GM21786 (cell line): ENCODE measurements at regions not wholly inside any gene's neighbourhood (a gene's known extent, or its start where the extent isn't known, plus 50 kb on each side); places are given as distances from the start of the nearest gene placed in this dataset.

ENCODE experiments used
- ATAC-seq: cut with Tn5 transposase; IDR thresholded peaks from one replicate; pipeline ENCODE4 v1.9.1; 2021; ENCODE audit not compliant: unreplicated experiment

DNA sequence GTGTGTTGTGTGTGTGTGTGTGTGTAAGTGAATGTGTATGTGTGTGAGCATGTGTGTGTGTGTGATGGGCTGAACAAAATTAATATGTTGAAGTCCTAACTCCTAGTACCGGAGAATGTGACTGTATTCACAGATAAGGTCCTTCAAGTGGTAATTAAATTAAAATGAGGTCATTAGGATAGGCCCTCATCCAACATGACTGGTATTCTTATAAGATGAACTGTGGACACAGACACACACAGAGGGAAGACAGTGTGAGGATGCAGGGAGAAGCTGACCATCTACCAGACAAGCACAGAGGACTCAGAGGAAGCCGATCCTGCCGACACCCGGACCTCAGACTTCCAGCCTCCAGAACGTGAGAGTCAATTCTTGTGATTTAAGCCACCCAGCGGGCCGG lies 91.2 kb upstream of the PGBD5 start:
- no peak for ATAC-seq

DNA sequence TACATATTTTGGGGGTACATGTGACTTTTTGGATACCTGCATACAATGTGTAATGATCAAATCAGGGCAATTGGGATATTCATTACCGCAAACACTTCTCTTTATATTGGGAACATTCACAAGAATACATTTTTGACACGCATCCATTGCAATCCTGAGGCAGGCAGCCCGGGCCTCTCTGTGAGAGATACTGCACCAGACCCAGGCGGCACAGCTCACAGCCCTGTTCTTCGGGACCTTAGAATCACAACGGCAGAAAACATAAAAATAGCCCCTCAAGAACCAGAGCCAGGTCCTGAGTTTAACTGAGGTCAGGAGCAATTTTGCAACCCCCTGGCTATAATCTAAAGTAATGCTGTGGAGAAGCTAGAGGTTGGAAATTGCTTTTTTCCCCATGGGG lies 90.8 kb upstream of the PGBD5 start:
- no peak for ATAC-seq

DNA sequence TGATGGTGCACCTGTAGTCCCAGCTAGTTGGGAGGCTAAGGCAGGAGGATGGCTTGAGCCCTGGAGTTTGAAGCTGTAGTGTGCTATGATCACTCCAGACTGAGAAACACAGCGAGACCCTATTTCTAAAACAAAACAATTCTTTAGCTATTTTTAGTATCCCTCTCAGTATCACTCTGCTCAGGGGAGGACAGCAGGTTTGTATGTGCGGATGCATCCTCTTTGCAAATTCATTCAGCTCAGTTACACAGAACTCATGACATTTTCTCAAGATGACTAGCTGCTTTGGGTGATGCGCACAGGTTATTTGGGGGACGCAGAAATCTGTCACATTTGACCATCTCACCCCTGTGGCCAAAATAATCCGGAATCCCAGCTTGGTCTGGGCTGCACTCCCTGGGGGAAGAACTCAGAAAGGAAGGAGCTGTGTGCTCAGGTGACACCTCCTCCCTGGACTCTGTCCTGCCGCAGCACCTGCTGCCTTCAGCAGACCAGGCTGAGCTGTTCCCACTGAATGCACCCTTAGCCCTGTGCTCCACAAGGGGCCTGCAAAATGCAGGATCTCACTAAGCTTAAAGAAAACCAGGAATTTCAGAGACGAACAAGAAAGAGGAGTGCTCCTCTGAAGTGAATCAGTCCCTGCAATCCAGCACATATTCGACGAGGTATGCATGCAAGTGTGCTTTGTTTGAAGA lies 89.5 kb upstream of the PGBD5 start:
- ATAC-seq, result no peak

DNA sequence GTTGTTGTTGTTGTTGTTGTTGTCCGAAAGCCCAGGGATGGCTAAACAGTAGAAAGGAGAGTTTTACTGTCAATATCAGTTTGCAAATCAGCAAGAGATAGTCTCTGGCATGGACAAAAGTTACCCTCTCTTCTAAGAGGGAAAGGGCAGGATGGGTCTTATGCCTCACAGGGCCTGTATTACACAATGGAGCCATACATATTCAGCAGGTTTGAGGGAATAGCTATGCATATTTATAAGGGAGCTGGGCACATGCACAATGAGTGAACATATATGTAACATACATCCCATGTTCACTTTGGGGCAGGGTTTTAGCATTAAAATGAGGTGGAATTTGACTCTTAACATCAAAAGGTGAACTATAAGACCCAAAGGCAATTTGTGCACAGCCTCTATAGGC lies 84.4 kb upstream of the PGBD5 start:
- ATAC-seq, result no peak

DNA sequence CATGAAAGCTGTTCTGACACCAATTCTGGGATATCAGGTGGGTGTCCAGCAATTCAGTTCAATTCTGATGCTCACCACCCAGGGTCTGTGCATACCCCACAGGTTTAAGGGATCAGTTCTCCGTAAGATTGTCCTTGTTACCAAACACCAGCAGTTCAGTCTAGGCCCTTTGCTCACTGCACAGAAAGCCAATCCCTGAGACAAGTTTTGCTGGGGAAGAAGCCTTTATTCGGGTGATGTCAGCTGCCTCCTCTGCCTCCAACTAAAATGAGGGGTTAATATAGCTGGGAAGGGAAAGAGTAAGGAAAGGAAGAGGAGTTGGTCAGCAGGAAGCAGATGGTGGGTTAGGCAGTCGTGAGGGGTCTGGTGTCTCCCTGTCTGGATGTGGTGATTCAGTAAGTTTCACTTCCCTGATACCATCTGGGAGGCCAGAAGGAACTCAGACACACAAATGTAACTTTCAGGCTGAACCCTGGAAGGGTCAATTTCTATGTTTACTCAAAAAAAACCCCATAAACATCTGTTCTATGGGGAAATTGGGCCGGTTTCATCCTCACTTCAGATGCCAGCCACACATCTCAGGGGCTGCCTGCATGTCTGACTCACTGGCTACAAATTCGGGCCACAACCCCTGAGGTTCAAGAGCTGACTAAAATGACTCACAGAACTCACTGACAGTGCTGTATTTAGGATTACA lies 83.3 kb upstream of the PGBD5 start:
- ATAC-seq, result peak; percentile 57

DNA sequence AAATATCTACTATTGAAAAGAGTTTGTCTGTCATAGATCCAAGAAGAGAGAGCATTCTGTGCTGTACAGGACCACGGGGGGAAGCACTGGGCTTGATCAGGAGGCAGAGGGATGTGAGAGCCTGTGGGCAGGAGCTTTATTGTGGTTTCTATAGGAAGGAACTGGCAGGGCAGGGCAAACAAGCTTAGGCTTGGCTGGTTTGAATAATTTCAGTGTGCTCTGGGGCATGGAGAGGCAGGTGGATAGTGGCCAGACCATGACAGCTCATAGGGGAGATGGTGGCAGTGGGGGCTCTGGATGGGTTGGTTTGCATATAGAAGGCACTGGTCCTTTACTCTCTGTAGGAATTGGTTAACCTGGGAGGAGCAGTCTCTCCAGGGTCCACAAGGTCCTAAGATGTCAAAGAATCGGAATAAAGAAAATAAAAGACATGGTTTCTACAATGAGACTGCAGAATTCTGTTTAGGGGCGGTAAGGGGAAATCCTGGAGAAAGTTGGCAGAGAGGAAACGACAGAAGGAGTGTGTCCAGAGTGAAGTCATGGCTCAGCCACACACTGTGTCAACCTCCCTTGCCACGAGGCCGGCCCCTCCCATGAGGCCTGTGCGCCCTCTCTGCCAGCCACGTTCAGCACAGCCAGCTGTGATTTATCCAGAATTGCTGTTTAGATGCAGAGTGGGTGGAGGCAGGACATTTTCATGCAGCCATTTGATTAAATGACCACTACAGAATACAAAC lies 81.7 kb upstream of the PGBD5 start:
- ATAC-seq, result no peak

DNA sequence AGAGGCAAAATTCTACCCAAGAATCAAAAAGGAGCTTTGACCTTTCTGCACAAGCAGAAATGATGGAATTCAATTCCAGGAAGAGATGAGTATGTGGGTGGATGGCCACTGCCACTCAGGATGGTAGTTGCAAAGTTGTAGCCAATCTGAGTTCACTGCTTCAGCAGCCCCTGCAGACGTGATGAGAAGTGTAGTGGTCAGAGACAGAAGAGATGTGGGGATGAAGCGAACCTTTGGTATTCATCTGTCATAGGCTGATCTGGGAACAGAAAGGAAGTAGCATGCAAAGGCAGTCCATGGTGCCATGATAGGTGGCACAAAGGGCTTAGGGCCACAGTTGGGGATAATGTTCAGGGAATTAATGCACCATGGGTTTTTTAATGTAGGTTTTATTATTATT lies 81.1 kb upstream of the PGBD5 start:
- ATAC-seq, result no peak

DNA sequence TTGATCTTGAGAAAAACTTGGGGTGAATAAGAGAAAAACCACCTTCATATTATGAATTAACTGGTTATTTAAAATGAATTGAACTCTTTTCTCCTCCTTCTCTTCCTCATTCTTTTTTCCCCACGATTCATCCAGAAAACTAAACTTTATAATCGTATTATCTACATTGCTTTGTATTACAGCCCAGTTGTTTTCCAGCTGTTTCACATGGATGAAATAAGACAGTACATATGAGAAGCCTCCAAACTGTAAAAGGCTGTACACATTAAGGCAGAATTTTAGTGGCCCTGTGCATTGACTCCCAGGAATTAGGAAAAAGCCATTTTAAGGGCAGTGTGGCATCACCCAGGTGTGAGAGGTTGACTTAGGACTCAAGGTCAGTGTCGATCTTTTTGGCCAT lies 80.3 kb upstream of the PGBD5 start:
- no peak for ATAC-seq

DNA sequence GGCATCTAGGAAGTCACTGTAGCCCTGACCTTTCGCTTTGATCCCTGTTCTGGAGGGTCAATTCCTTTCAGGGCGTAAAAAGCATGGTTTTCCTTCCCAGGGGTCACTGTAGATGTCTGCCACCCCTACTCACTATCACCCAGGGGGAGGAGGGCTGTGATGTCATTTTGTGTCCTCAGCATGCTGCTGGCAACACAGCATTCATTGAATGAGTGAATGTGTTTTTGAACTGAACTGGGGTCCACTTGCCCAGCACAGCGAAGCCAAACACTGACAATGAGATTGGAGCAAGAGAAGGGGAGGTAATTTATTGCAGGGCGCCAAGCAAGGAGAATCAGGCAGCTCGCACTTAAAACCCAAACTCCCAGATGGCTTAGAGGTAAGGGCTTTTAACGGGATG lies 78.2 kb upstream of the PGBD5 start:
- ATAC-seq, result no peak

DNA sequence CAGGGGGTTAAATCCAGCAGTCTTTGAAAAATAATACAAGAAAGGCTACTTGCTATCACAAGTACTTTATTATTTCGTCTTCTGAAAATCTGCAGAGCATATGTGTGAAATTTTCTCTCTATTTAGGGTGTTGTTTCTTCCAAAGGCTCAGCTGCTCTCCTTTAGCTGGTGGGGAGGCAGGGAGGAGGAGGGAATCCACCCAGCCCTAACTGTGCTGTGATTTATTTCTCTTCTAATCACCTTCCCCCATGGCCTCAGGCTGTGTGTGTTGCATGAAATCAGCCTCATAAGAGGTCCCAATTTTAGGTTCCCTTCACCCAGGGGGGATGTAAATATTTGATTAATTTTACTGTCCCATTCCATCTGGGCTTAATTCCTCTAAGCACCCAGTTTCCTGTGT lies 77.6 kb upstream of the PGBD5 start:
- ATAC-seq, result no peak

DNA sequence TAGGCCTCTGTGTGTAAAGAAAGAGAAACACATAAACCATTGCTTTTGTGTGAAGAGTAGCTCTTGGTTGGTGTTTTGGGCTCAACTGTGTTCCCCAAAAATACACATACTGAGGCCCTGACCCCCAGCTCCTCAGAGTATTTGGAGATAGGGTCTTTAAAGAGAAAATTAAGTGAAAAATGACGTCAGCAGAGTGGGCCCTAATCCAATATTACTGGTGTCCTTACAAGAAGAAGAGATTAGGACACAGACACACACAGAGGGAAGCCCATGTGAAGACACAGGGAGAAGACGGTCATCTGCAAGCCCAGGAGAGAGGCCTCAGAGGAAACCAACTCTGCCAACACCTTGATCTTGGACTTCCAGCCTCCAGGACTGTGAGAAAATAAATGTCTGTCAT lies 76.9 kb upstream of the PGBD5 start:
- ATAC-seq, result no peak

DNA sequence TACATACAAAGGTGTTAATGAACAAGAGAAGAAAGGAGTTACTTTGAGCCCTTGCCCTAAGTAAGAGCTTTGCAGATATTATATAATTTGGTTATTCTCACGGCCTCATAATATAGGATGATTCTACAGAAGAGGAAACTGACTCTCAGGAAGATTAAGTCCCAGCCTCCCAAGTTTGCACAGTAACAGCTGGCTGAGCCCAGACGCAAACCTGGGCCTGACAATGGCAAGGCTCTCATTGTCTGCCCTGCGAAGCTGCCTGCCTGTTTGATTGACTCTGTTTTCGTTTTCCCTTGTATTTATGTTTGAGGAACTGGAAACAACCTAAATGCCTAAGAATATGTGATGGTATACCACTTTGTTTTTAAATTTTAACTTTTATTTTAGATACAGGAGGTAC lies 76.2 kb upstream of the PGBD5 start:
- ATAC-seq, result no peak

DNA sequence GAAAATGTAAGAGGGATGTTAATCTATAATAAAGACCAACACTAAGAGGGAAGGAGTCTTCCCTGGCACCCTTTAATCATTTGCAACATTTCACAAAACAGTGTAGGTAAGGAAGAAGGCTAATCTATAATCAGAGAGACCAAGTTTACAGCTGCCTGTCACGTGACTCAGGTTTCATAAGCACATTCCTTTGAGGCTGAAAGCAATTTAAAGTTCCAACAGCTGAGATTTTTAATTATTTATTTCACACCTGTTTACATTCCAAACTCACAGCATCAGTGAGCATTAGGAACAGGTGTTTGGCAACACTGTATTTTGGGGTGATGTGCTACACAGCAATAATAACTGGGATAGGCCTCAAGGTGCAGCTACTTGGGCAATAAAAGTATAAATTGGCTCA lies 75.7 kb upstream of the PGBD5 start:
- ATAC-seq, result no peak

DNA sequence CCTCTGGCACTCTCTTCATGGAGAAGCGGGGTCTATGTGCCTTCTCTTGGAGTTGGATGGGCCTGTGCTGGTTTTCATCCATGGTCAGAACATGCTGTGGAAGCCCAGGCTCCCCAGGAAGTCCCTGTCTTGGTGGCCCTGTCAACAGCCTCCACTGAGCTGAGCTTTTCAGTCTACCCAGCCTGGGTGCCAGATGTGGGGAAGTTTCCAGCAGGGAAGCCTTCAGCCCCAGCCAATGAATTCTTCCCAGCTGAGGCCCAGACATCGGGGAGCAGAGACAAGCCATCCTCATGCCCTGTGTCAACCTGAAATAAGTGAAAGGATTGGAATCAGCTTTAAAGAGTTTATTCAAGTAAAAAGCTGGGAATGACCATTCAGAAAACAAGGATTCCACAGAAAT lies 75.1 kb upstream of the PGBD5 start:
- ATAC-seq, result no peak

DNA sequence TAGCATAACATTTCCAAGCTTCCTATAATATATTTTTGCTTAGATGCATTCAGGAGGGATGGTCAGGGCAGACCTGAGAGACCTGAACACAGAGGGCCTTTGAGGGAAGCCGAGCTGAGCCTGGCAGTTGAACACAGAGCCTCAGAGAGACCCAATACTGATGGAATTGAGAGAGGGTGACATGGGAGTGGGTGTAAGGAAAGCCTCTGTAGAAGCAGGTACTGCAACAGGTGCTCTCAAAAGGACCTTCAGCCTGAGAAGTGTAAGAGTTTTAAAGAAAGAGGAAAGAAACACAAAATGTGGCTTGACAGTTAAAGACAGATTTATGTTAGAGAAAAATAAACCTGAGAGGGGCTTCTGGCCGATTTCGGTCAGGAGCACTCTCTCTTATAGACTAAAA lies 73.9 kb upstream of the PGBD5 start:
- ATAC-seq, result no peak

DNA sequence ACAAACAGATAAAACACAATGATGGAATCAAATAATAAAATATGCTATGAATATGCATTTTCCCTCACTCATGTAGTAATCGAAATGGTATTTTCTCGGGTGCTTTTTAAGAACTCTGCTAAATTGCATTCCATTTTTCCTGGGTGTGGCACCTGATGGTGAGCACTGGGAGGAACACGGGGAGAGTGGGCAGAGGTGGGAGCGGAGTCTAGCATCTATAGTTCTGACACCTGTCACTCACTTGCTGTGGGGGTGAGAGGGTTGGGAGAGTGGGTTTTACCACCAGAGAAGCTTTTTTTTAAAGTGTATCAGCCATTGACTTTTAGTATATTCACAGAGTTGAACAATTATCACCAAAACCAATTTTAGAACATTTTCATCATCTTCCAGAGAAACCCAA lies 73.4 kb upstream of the PGBD5 start:
- no peak for ATAC-seq

DNA sequence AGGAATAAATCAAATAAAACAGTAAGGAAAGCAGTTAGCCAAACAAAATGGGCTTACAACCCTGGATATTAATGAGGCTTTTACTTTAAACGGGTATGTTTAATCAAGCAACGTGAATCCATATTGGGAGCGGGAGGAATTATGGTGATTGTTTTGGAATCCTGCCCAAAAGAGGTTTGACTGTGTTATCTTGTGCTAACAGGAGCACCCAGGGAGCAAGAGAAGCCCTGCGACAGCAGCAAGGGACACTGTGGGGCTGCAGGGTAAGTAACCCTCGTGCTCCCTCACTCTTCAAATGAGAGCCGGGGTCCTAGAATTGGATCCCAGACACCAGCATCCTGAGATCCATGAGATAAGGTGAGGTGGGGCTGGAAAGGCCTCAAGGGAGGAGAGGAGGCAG lies 72.6 kb upstream of the PGBD5 start:
- ATAC-seq, result no peak

DNA sequence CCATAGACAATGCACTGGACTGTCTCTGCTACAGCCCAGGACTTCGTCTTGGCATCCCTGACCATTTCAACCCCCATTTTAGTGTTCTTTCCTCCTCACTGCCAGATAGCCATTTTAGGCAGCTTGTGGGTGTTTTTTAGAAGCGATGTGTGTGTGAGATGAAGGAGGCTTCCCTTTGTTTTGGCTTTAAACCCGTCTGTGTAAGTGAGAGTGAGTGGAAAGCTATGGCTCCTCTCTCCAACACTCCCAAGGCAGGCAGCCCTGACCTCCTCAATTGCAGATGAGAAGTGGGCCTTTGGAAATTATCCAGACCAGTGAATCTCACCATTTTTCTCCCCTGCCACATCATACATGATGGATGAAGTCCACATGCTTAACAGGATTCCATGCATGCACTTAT lies 70.3 kb upstream of the PGBD5 start:
- ATAC-seq, result no peak

DNA sequence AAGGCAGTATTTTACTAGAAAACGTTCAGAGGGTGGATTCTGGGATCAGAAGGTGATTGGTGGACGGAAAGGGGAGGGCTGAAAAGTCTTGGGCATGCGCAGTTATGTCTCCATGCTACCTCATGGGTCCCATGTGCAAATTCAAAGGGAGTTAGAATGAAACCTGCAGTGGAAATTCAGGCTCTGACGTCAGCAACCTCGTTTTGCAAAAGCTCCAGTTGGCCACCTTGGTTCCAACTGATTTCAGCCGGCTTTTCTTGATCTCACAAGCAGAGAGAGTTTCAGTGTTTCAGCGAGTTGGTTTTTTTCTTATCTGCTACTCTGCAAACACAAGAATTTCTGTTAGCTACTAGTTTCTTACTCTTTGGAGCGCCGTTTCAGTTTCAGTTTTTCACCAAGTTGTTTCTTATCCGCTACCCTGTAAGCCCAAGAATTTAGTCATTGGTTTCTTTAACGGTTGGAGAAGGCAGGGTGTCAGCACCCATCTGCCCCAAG lies 69.8 kb upstream of the PGBD5 start:
- no peak for ATAC-seq

DNA sequence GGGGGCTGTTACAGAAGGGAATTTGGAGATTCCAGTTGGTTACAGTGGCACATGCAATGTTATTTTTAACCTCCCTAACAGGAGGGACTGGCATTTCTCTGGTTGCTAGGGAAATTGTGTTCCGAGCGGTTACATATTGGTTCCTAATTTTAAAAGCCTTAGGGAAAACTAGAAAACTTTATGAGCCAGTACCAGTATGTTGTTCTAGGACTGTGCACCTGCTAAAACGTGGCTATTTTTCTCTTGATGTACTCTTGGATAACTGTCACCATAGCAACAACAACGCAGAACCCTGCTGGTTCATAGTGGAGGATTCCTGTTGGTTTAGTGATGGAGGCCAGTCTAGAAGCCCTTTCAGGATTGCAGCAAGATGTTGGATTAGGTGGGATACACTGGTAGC lies 68.9 kb upstream of the PGBD5 start:
- ATAC-seq, result no peak

DNA sequence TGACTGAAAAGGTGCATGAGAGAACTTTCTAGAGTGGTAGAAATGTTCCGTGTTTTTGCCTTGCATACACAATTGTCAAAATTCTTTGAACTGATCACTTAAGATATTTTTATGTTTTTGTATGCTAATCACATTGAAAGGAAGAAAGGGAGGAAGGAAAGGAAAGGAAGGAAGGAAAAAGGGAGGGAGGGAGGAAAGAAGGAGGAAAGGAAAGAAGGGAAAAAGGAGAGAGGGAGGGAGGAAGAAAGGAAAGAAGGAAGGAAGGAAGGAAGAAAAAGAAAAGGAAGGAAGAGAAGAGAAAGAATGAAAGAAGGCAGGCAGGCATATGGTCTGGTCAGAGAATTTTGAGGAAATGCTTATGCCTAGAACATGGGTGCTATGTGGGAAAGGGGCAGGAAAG lies 68.4 kb upstream of the PGBD5 start:
- ATAC-seq, result no peak

DNA sequence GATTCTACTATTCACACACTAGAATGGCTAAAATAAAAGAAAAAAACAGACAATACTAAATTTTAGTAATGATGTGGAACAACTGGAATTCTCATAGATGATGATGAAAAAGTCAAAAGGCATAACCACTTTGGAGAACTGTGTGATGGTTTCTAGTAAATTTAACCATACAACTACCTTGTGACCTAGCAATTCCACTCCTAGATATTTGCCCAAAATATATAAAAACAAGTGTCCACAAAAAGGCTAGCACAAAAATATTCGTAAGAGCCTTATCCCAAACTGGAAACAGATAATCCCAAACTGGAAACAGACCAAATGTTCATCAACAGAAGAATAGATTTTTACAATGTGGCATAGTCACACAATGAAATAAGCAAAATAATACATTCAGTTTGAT lies 67.9 kb upstream of the PGBD5 start:
- no peak for ATAC-seq
